ENCODE measurements at regions not wholly inside any gene's neighbourhood (a gene's known extent, or its start where the extent isn't known, plus 50 kb on each side); places are given as distances from the start of the nearest gene placed in this dataset.

- DNase-seq: no peak
- WGBS, 2 donors: 76 to 85% methylated on average over 18 of the region's 18 CpGs
- Histone ChIP-seq H3K27me3 (no peaks in the 10 kb centered on the region), H3K4me3 (no peak overlapping the region), H3K9me3 (no peaks in the 10 kb centered on the region), H3K27ac (no peak overlapping the region), H3K36me3 (ENCODE audit: low read depth, missing control alignments) (no peaks in the 10 kb centered on the region), H3K4me1 (no peaks in the 10 kb centered on the region)
- intact Hi-C loops (cut with DNase I; ENCODE audit: low total_unique reads): no loop called here
- TF ChIP-seq POLR2A (IDR thresholded peaks at IDR 0.05) (no peak), CTCF (IDR thresholded peaks at IDR 0.05) (no peak)
These were observed 136.9 kb upstream of the NEGR1 start for GRCh38 chr1:72419229-72419628.

- Histone ChIP-seq H3K4me1 (no peaks in the 10 kb centered on the region), H3K27ac (no peak overlapping the region), H3K36me3 (ENCODE audit: low read depth, missing control alignments) (no peaks in the 10 kb centered on the region), H3K27me3 (no peaks in the 10 kb centered on the region), H3K9me3 (no peaks in the 10 kb centered on the region), H3K4me3 (no peak overlapping the region)
- DNase-seq: no peak
- intact Hi-C loops (cut with DNase I; ENCODE audit: low total_unique reads): no loop called here
- no peak for TF ChIP-seq POLR2A (IDR thresholded peaks at IDR 0.05)
- TF ChIP-seq CTCF (IDR thresholded peaks at IDR 0.05): no peak
These were observed 129.9 kb upstream of the NEGR1 start for GRCh38 chr1:72412286-72412685.

- 93 to 100% methylated on average over 2 of the region's 2 CpGs for WGBS, 2 donors
- Histone ChIP-seq H3K36me3 (ENCODE audit: low read depth, missing control alignments) (no peaks in the 10 kb centered on the region), H3K4me1 (no peaks in the 10 kb centered on the region), H3K27me3 (no peaks in the 10 kb centered on the region), H3K9me3 (no peaks in the 10 kb centered on the region), H3K27ac (no peak overlapping the region), H3K4me3 (no peak overlapping the region)
- intact Hi-C loops (cut with DNase I; ENCODE audit: low total_unique reads): no loop called here
- TF ChIP-seq POLR2A (IDR thresholded peaks at IDR 0.05): no peak
- no peak for TF ChIP-seq CTCF (IDR thresholded peaks at IDR 0.05)
- no peak for DNase-seq
These were observed 117.5 kb upstream of the NEGR1 start for GRCh38 chr1:72399807-72400206.

GRCh38 chr1:72397786-72398185, 115.4 kb upstream of the NEGR1 start:
- no peaks in the 10 kb centered on the region for H3K36me3 ChIP-seq (ENCODE audit: low read depth, missing control alignments)
- intact Hi-C loops (cut with DNase I; ENCODE audit: low total_unique reads): no loop called here
- H3K27me3 ChIP-seq: no peaks in the 10 kb centered on the region
- no peaks in the 10 kb centered on the region for H3K9me3 ChIP-seq
- H3K4me1 ChIP-seq: no peaks in the 10 kb centered on the region
- peak; percentile 22 for DNase-seq
- H3K27ac ChIP-seq: no peak overlapping the region
- no peak for TF ChIP-seq POLR2A (IDR thresholded peaks at IDR 0.05)
- no peak overlapping the region for H3K4me3 ChIP-seq

GRCh38 chr1:72394457-72394856, 112.1 kb upstream of the NEGR1 start:
- DNase-seq: no peak
- 36 to 49% methylated on average over 3 of the region's 3 CpGs for whole genome bisulfite sequencing, 2 donors
- Histone ChIP-seq H3K9me3 (no peaks in the 10 kb centered on the region), H3K4me1 (no peaks in the 10 kb centered on the region), H3K27ac (no peak overlapping the region), H3K27me3 (no peaks in the 10 kb centered on the region), H3K36me3 (ENCODE audit: low read depth, missing control alignments) (no peaks in the 10 kb centered on the region), H3K4me3 (no peak overlapping the region)
- intact Hi-C loops (cut with DNase I; ENCODE audit: low total_unique reads): no loop called here
- TF ChIP-seq POLR2A (IDR thresholded peaks at IDR 0.05) (no peak), CTCF (IDR thresholded peaks at IDR 0.05) (no peak)

Measured in testis (tissue), 2 donors.